ENCODE measurements at regions not wholly inside any gene's neighbourhood (a gene's known extent, or its start where the extent isn't known, plus 50 kb on each side); places are given as distances from the start of the nearest gene placed in this dataset.

- no peak for DNase-seq (ENCODE audit: low read depth)
These were observed 89.5 kb downstream of the ZC3H11B start for GRCh38 chr1:219523411-219523810.

- DNase-seq (ENCODE audit: low read depth), result no peak
These were observed 91.6 kb downstream of the ZC3H11B start for GRCh38 chr1:219521325-219521724.

GRCh38 chr1:219520241-219520640, 92.7 kb downstream of the ZC3H11B start:
- DNase-seq (ENCODE audit: low read depth), result no peak

- no peak for DNase-seq (ENCODE audit: low read depth)
These were observed 94.0 kb downstream of the ZC3H11B start for GRCh38 chr1:219518907-219519248.

GRCh38 chr1:219518168-219518906, 94.6 kb downstream of the ZC3H11B start:
- no peak for DNase-seq (ENCODE audit: low read depth)

- no peak for DNase-seq (ENCODE audit: low read depth)
These were observed 95.9 kb downstream of the ZC3H11B start for GRCh38 chr1:219517031-219517430.

- DNase-seq (ENCODE audit: low read depth), result no peak
These were observed 98.2 kb downstream of the ZC3H11B start for GRCh38 chr1:219514728-219515127.

- DNase-seq (ENCODE audit: low read depth), result no peak
These were observed 105.5 kb downstream of the ZC3H11B start for GRCh38 chr1:219507437-219507836.

- DNase-seq (ENCODE audit: low read depth), result no peak
These were observed 106.0 kb downstream of the ZC3H11B start for GRCh38 chr1:219506936-219507335.

- no peak for DNase-seq (ENCODE audit: low read depth)
These were observed 106.4 kb downstream of the ZC3H11B start for GRCh38 chr1:219506473-219506899.

- DNase-seq (ENCODE audit: low read depth), result no peak
These were observed 107.0 kb downstream of the ZC3H11B start for GRCh38 chr1:219505886-219506285.

GRCh38 chr1:219503604-219504003, 109.3 kb downstream of the ZC3H11B start:
- DNase-seq (ENCODE audit: low read depth), result no peak

- DNase-seq (ENCODE audit: low read depth), result no peak
These were observed 112.5 kb downstream of the ZC3H11B start for GRCh38 chr1:219500327-219500897.

GRCh38 chr1:219498666-219499065, 114.2 kb downstream of the ZC3H11B start:
- no peak for DNase-seq (ENCODE audit: low read depth)

GRCh38 chr1:219495737-219496408, 117.0 kb downstream of the ZC3H11B start:
- no peak for DNase-seq (ENCODE audit: low read depth)

GRCh38 chr1:219492717-219493116, 120.2 kb downstream of the ZC3H11B start:
- DNase-seq (ENCODE audit: low read depth), result no peak

GRCh38 chr1:219490566-219490965, 122.3 kb downstream of the ZC3H11B start:
- DNase-seq (ENCODE audit: low read depth), result no peak

GRCh38 chr1:219489636-219490035, 123.3 kb downstream of the ZC3H11B start:
- no peak for DNase-seq (ENCODE audit: low read depth)

- no peak for DNase-seq (ENCODE audit: low read depth)
These were observed 124.6 kb downstream of the ZC3H11B start for GRCh38 chr1:219488275-219488674.

GRCh38 chr1:219483530-219483929, 129.4 kb downstream of the ZC3H11B start:
- no peak for DNase-seq (ENCODE audit: low read depth)

- no peak for DNase-seq (ENCODE audit: low read depth)
These were observed 132.9 kb downstream of the ZC3H11B start for GRCh38 chr1:219480011-219480410.

- DNase-seq (ENCODE audit: low read depth), result no peak
These were observed 134.1 kb downstream of the ZC3H11B start for GRCh38 chr1:219478811-219479210.

- DNase-seq (ENCODE audit: low read depth), result no peak
These were observed 135.0 kb downstream of the ZC3H11B start for GRCh38 chr1:219477861-219478260.

Data from CMK (cell line).